ENCODE measurements at regions not wholly inside any gene's neighbourhood (a gene's known extent, or its start where the extent isn't known, plus 50 kb on each side); places are given as distances from the start of the nearest gene placed in this dataset.
A peak's percentile ranks its signal among the peaks of the same experiment; 100 is the strongest.

GRCh38 chr6:165747963-165748362, 84.9 kb upstream of the PDE10A start:
- Histone ChIP-seq H3K9me3 (ENCODE audit: control insufficient read depth in 4 of 4, low read length in 3 of 4) (no peaks in the 10 kb centered on the region), H3K4me3 (ENCODE audit: low read depth in 1 of 3, low read length in 3 of 3) (no peak overlapping the region), H3K9ac (ENCODE audit: low read depth in 1 of 2, low read length in 2 of 2) (no peak overlapping the region), H3K27me3 (ENCODE audit: control insufficient read depth in 4 of 4, insufficient read depth in 4 of 4, low read length in 3 of 4) (no peaks in the 10 kb centered on the region), H3K27ac (ENCODE audit: low read depth in 1 of 2, low read length in 2 of 2) (no peak overlapping the region), H3K36me3 (ENCODE audit: control insufficient read depth in 4 of 4, insufficient read depth in 3 of 4, low read depth in 1 of 4, low read length in 3 of 4) (no peaks in the 10 kb centered on the region), H3K4me1 (ENCODE audit: control insufficient read depth in 4 of 4, insufficient read depth in 4 of 4, low read length in 3 of 4) (peaks cover 0 to 13% (median 3%) of the 10 kb centered on the region in 4 donors)
- no peak for DNase-seq (ENCODE audit: low spot score)
- TF ChIP-seq RXRA (IDR thresholded peaks at IDR 0.05) (no peak), RAD21 (IDR thresholded peaks at IDR 0.05) (no peak), HNF4A (conservative IDR thresholded peaks at IDR 0.05) (no peak), ZBTB33 (IDR thresholded peaks at IDR 0.05) (no peak)
- WGBS = 86% methylated on average over 4 of the region's 4 CpGs

GRCh38 chr6:165746331-165746730, 83.3 kb upstream of the PDE10A start:
- TF ChIP-seq RAD21 (IDR thresholded peaks at IDR 0.05) (peak; percentile 11 to 19), JUND (IDR thresholded peaks at IDR 0.05) (peak in 1 of 2 donors; percentile 58), HNF4G (IDR thresholded peaks at IDR 0.05) (peak; percentile 59), FOXA2 (IDR thresholded peaks at IDR 0.05) (peak; percentile 76), FOXA1 (IDR thresholded peaks at IDR 0.05) (no peak), NR2F2 (IDR thresholded peaks at IDR 0.05) (no peak), RXRA (IDR thresholded peaks at IDR 0.05) (peak; percentile 38 to 85), ATF3 (IDR thresholded peaks at IDR 0.05) (peak; percentile 19), MAX (IDR thresholded peaks at IDR 0.05) (peak; percentile 62), TAF1 (conservative IDR thresholded peaks at IDR 0.05) (no peak), EGR1 (IDR thresholded peaks at IDR 0.05; ENCODE audit: low read depth in 2 of 2) (no peak), CTCF (IDR thresholded peaks at IDR 0.05; ENCODE audit: low read depth, low read length, missing input control) (no peak), REST (IDR thresholded peaks at IDR 0.05) (peak; percentile 74), SP1 (IDR thresholded peaks at IDR 0.05) (peak; percentile 75), ZBTB33 (IDR thresholded peaks at IDR 0.05) (peak; percentile 39), HNF4A (conservative IDR thresholded peaks at IDR 0.05) (peak; percentile 88 to 96), YY1 (IDR thresholded peaks at IDR 0.05) (peak; percentile 90), GABPA (IDR thresholded peaks at IDR 0.05 in 1 of 2, conservative IDR thresholded peaks at IDR 0.05 in 1 of 2) (peak in 1 of 2 donors; percentile 29)
- WGBS = 33% methylated on average over 9 of the region's 9 CpGs
- H3K27me3 ChIP-seq (ENCODE audit: control insufficient read depth in 4 of 4, insufficient read depth in 4 of 4, low read length in 3 of 4) = no peaks in the 10 kb centered on the region
- H3K36me3 ChIP-seq (ENCODE audit: control insufficient read depth in 4 of 4, insufficient read depth in 3 of 4, low read depth in 1 of 4, low read length in 3 of 4) = no peaks in the 10 kb centered on the region
- H3K4me3 ChIP-seq (ENCODE audit: low read depth in 1 of 3, low read length in 3 of 3) = peak overlapping the region in 2 of 3 donors; percentile 43 to 58
- H3K9ac ChIP-seq (ENCODE audit: low read depth in 1 of 2, low read length in 2 of 2) = no peak overlapping the region
- H3K9me3 ChIP-seq (ENCODE audit: control insufficient read depth in 4 of 4, low read length in 3 of 4) = no peaks in the 10 kb centered on the region
- peaks cover 0 to 13% (median 3%) of the 10 kb centered on the region in 4 donors for H3K4me1 ChIP-seq (ENCODE audit: control insufficient read depth in 4 of 4, insufficient read depth in 4 of 4, low read length in 3 of 4)
- H3K27ac ChIP-seq (ENCODE audit: low read depth in 1 of 2, low read length in 2 of 2) = peak overlapping the region; percentile 69 to 87
- no peak for DNase-seq (ENCODE audit: low spot score)
